ENCODE measurements at regions not wholly inside any gene's neighbourhood (a gene's known extent, or its start where the extent isn't known, plus 50 kb on each side); places are given as distances from the start of the nearest gene placed in this dataset.

DNA sequence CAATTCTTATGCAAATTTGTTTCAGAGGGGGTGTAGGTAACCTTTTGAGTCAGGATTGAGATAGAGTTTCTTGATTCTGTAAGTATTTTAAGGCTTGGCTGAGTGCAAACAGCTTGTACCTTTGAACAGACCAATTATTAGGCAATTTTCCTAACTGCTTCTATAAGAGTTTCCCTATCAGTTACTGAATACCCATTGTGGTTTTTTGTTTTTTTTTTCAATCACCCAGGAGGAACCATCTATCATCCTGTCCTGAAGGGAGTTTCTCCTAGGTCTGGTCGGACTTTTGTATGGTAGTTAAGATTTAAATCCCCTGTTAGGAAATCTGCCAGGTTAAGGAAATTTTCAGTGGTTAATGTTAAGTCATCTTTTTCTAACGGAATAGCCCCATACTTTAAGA, 319.4 kb upstream of the SLC39A10 start:
- FAIRE-seq (no peak), DNase-seq (no peak)
- H3K36me3 ChIP-seq (ENCODE audit: control insufficient read depth in 2 of 3, insufficient read depth in 3 of 3, low read length in 3 of 3) = no peaks in the 10 kb centered on the region
- H3K27ac ChIP-seq (ENCODE audit: low read depth in 2 of 2, low read length in 2 of 2) = no peak overlapping the region
- intact Hi-C loops (cut with DNase I) = no loop called here
- H3K9me3 ChIP-seq (ENCODE audit: control insufficient read depth in 2 of 3, insufficient read depth in 1 of 3, low read length in 3 of 3) = no peaks in the 10 kb centered on the region
- no peaks in the 10 kb centered on the region for H3K4me1 ChIP-seq (ENCODE audit: control insufficient read depth in 2 of 3, insufficient read depth in 2 of 3, low read depth in 1 of 3, low read length in 3 of 3)
- H3K9ac ChIP-seq (ENCODE audit: low read length in 3 of 3) = no peak overlapping the region
- no peaks in the 10 kb centered on the region for H3K27me3 ChIP-seq (ENCODE audit: control insufficient read depth, insufficient read depth, low read length)
- TF ChIP-seq, protein P1, sequence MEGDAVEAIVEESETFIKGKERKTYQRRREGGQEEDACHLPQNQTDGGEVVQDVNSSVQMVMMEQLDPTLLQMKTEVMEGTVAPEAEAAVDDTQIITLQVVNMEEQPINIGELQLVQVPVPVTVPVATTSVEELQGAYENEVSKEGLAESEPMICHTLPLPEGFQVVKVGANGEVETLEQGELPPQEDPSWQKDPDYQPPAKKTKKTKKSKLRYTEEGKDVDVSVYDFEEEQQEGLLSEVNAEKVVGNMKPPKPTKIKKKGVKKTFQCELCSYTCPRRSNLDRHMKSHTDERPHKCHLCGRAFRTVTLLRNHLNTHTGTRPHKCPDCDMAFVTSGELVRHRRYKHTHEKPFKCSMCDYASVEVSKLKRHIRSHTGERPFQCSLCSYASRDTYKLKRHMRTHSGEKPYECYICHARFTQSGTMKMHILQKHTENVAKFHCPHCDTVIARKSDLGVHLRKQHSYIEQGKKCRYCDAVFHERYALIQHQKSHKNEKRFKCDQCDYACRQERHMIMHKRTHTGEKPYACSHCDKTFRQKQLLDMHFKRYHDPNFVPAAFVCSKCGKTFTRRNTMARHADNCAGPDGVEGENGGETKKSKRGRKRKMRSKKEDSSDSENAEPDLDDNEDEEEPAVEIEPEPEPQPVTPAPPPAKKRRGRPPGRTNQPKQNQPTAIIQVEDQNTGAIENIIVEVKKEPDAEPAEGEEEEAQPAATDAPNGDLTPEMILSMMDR (IDR thresholded peaks at IDR 0.05; ENCODE audit: borderline replicate concordance, extremely low read depth, insufficient read depth) = no peak
- H3K4me3 ChIP-seq (ENCODE audit: low read length in 3 of 3) = no peak overlapping the region

DNA sequence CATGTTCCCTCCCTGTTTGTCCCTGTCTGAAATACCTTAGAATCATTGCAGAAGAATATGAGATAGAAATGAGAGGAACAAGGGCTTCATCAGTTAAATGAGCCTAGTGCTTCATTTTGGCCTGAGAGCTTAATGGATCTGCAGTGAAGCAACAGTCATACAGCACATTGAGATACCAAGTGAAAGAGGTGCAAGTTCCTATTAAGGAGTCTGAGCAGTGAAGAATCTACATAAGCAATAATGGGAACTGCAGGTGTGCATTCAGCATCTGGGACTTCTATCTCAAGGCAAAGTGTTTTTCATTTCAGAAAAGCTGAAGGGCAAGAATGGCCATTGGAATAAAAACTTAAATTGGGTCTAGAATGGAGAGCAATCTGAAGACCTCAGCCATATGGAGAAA, 323.2 kb upstream of the SLC39A10 start:
- H3K27ac ChIP-seq (ENCODE audit: low read depth in 2 of 2, low read length in 2 of 2) = no peak overlapping the region
- no peaks in the 10 kb centered on the region for H3K9me3 ChIP-seq (ENCODE audit: control insufficient read depth in 2 of 3, insufficient read depth in 1 of 3, low read length in 3 of 3)
- H3K9ac ChIP-seq (ENCODE audit: low read length in 3 of 3) = no peak overlapping the region
- no peaks in the 10 kb centered on the region for H3K27me3 ChIP-seq (ENCODE audit: control insufficient read depth, insufficient read depth, low read length)
- H3K36me3 ChIP-seq (ENCODE audit: control insufficient read depth in 2 of 3, insufficient read depth in 3 of 3, low read length in 3 of 3) = no peaks in the 10 kb centered on the region
- TF ChIP-seq, protein P1 (IDR thresholded peaks at IDR 0.05; ENCODE audit: borderline replicate concordance, extremely low read depth, insufficient read depth) = no peak
- H3K4me3 ChIP-seq (ENCODE audit: low read length in 3 of 3) = no peak overlapping the region
- FAIRE-seq (no peak), DNase-seq (no peak)
- no peaks in the 10 kb centered on the region for H3K4me1 ChIP-seq (ENCODE audit: control insufficient read depth in 2 of 3, insufficient read depth in 2 of 3, low read depth in 1 of 3, low read length in 3 of 3)
- intact Hi-C loops (cut with DNase I) = no loop called here

DNA sequence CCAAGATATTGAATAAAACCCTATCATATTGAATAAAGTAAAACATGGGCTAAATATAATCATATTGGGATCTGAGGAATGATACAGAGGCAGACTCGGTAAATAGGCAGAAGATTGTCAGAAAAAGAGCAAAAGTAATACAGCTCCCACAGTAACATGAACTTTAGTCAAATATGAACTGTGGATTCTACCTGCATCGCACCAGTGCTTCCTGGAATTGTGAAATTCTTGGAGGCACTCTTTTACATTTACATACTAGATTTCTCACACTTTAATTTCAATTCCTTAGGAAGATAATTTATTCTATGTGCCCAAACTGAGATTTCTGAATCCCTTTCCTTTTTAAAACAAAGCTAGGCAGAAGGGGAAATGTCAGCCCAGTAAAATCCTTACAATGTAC, 325.1 kb upstream of the SLC39A10 start:
- H3K4me3 ChIP-seq (ENCODE audit: low read length in 3 of 3) = no peak overlapping the region
- TF ChIP-seq, protein P1 (IDR thresholded peaks at IDR 0.05; ENCODE audit: borderline replicate concordance, extremely low read depth, insufficient read depth) = no peak
- no peak overlapping the region for H3K9ac ChIP-seq (ENCODE audit: low read length in 3 of 3)
- H3K36me3 ChIP-seq (ENCODE audit: control insufficient read depth in 2 of 3, insufficient read depth in 3 of 3, low read length in 3 of 3) = no peaks in the 10 kb centered on the region
- DNase-seq = no peak
- no peak overlapping the region for H3K27ac ChIP-seq (ENCODE audit: low read depth in 2 of 2, low read length in 2 of 2)
- H3K27me3 ChIP-seq (ENCODE audit: control insufficient read depth, insufficient read depth, low read length) = no peaks in the 10 kb centered on the region
- no peak for FAIRE-seq
- intact Hi-C loops (cut with DNase I) = no loop called here
- no peaks in the 10 kb centered on the region for H3K9me3 ChIP-seq (ENCODE audit: control insufficient read depth in 2 of 3, insufficient read depth in 1 of 3, low read length in 3 of 3)
- no peaks in the 10 kb centered on the region for H3K4me1 ChIP-seq (ENCODE audit: control insufficient read depth in 2 of 3, insufficient read depth in 2 of 3, low read depth in 1 of 3, low read length in 3 of 3)

DNA sequence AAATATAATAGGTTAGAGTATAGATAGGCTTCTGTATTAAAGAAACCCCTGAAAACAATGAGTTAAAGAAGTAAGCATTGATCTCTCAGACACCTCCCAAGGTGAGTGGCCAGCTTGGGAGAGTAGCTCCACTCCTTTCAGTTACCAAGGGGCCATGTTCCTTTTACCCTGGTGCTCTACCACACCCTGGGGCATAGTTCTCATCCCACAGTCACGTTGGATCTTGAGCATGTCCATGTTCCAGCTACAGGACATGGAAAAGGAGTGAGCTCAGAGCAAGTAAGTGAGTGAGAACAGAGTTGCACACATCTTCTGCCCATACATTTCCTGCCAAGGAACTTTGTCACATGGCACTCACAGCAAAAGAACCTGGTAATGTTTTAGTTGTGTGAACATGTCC, 325.9 kb upstream of the SLC39A10 start:
- no peaks in the 10 kb centered on the region for H3K9me3 ChIP-seq (ENCODE audit: control insufficient read depth in 2 of 3, insufficient read depth in 1 of 3, low read length in 3 of 3)
- FAIRE-seq (no peak), DNase-seq (no peak)
- no peak overlapping the region for H3K9ac ChIP-seq (ENCODE audit: low read length in 3 of 3)
- intact Hi-C loops (cut with DNase I) = no loop called here
- H3K27ac ChIP-seq (ENCODE audit: low read depth in 2 of 2, low read length in 2 of 2) = no peak overlapping the region
- no peaks in the 10 kb centered on the region for H3K27me3 ChIP-seq (ENCODE audit: control insufficient read depth, insufficient read depth, low read length)
- H3K36me3 ChIP-seq (ENCODE audit: control insufficient read depth in 2 of 3, insufficient read depth in 3 of 3, low read length in 3 of 3) = no peaks in the 10 kb centered on the region
- H3K4me3 ChIP-seq (ENCODE audit: low read length in 3 of 3) = no peak overlapping the region
- TF ChIP-seq, protein P1 (IDR thresholded peaks at IDR 0.05; ENCODE audit: borderline replicate concordance, extremely low read depth, insufficient read depth) = no peak
- no peaks in the 10 kb centered on the region for H3K4me1 ChIP-seq (ENCODE audit: control insufficient read depth in 2 of 3, insufficient read depth in 2 of 3, low read depth in 1 of 3, low read length in 3 of 3)
